ENCODE measurements at regions not wholly inside any gene's neighbourhood (a gene's known extent, or its start where the extent isn't known, plus 50 kb on each side); places are given as distances from the start of the nearest gene placed in this dataset.
A peak's percentile ranks its signal among the peaks of the same experiment; 100 is the strongest.

- TF ChIP-seq CTCF (IDR thresholded peaks at IDR 0.05; ENCODE audit: insufficient read depth, low read length): peak; percentile 72
- peak; percentile 85 for DNase-seq (ENCODE audit: low read depth)
Observed at GRCh38 chrX:2614911-2615310, 76.2 kb upstream of the CD99 start.

DNA sequence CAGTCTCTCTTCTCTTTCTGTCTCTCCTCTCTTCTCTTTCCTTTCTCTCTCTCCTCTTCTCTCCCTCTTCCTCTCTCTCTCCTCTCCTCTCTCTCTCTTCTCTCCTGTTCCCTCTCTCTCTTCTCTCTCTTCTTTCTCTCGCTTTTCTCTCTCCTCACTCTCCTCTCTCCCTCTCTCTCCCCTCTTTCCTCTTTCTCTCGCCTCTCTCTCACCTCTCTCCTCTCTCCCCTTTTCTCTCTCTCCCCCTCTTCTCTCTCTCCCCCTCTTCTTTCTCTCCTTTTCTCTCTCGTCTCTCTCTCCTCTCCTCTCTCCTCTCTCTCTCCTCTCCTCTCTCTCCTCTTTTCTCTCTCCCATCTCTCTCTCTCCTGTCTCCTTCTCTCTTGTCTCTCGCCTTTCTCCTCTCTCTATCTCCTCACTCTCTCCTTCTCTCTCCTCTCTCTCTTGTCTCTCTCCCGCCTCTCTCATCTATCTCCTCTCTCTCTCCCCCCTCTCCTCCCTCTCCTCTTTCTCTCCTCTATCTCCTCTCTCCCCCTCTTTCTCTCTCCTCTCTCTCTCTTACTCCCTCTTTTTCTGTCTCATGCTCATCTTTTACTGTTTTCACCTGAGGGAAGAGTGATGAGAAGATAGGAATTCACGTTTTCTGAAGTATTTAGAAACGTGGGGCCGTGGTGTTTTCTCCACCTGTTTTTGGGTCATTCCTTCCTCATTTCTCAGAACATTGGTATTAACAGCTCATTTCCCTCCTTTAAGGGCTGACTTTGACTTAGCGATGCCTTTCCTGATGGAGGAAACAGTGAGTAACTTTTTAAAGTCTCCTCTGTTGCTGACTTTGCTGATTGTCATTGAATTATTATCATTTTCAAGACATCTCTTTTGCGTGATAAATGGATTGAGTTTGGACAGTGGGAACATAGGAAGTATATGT, 80.6 kb upstream of the CD99 start:
- TF ChIP-seq CTCF (IDR thresholded peaks at IDR 0.05; ENCODE audit: insufficient read depth, low read length): no peak
- DNase-seq (ENCODE audit: low read depth): peak; percentile 31
- H3K4me3 ChIP-seq (ENCODE audit: low read depth, low read length): peak overlapping the region; percentile 81

More at GRCh38 chrX:2614911-2615310, 76.2 kb upstream of the CD99 start:
- H3K4me3 ChIP-seq (ENCODE audit: low read depth, low read length): no peak overlapping the region

DNA sequence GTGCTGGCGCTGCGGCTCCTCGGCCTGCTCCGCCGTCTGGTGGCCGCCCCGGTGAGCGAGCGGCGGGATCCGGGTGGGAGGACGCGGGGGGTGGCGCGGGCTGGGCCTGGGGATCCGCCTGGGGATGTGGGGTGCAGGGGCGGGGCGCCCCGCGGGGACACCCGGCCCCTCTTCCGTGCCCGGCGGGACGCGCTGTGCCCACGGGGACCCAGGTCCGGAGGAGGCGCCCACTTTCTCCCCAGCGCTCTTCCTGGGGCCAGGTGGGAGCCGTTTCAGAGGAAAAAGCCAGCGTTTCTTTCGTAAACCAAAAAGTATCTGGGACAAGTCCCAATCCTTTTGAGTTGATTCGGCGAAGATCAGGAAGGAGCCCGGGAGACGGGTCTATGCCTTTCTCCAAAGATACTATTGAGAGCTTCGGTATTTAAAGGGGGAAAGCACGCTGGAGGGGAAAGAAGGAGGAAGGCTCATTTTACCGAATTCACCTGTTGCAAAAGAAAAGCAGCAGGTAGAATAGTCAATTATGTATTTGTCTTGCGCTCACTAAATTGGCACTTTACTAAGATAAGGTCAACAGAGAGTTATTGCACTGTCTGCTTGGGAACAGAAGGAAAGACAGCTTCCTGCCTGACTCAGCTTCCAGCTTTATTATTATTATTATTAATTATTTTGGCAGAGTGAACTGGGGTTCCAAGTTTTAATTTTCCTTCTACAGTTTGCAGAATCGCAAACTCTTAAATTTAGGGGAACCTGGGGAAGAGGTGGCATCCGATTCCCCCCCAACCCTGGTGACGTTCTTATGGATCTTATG, 81.5 kb upstream of the CD99 start:
- TF ChIP-seq CTCF (IDR thresholded peaks at IDR 0.05; ENCODE audit: insufficient read depth, low read length): no peak
- peak overlapping the region; percentile 81 for H3K4me3 ChIP-seq (ENCODE audit: low read depth, low read length)
- DNase-seq (ENCODE audit: low read depth): peak; percentile 32

- no peak for TF ChIP-seq CTCF (IDR thresholded peaks at IDR 0.05; ENCODE audit: insufficient read depth, low read length)
- H3K4me3 ChIP-seq (ENCODE audit: low read depth, low read length): peak overlapping the region; percentile 81
- DNase-seq (ENCODE audit: low read depth): peak; percentile 77
Observed at GRCh38 chrX:2608638-2609430, 82.3 kb upstream of the CD99 start.

DNA sequence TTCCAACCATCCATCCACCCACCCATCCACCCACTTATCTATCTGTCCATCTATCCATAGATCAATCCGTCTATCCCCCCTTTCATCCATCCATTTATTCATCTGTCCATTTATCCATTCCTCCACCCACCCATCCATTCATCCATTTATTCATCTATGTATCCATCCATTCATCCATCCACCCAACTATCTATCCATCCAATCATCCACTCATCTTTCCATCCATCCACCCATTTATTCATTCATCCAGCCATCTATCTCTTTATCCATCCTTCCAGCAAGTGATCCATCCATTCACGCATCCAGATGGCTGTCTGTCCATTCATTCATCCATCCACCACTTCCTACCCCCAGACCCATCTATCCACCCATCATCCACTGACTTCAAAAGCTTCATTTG, 84.0 kb upstream of the CD99 start:
- no peak for DNase-seq (ENCODE audit: low read depth)
- TF ChIP-seq CTCF (IDR thresholded peaks at IDR 0.05; ENCODE audit: insufficient read depth, low read length): no peak
- H3K4me3 ChIP-seq (ENCODE audit: low read depth, low read length): no peak overlapping the region

- no peak for TF ChIP-seq CTCF (IDR thresholded peaks at IDR 0.05; ENCODE audit: insufficient read depth, low read length)
- no peak for DNase-seq (ENCODE audit: low read depth)
Observed at GRCh38 chrX:2600564-2600963, 90.5 kb upstream of the CD99 start.

More at GRCh38 chrX:2600564-2600963, 90.5 kb upstream of the CD99 start:
- H3K4me3 ChIP-seq (ENCODE audit: low read depth, low read length): no peak overlapping the region
